ENCODE measurements at regions not wholly inside any gene's neighbourhood (a gene's known extent, or its start where the extent isn't known, plus 50 kb on each side); places are given as distances from the start of the nearest gene placed in this dataset.

DNA sequence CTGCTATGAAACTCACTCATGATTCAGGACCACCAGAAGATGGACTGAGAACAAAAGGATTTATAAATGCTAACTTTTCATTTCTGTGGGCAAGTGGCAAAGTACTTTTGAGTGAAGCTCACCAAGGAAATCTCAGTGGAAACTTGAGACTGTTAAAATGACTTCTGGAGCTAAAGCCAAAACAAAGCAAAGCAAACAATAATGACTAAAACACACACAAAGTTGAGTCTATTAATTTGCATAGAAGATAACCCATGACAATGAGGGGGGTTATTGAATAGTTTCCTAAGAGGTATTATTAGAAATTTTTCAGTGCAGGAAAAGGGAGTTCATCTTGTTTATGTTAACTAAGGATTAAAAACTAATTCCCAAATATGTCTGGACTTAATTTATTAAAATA is 612.8 kb upstream of the FAM174A start:
- H3K9me3 ChIP-seq, result no peaks in the 10 kb centered on the region
- no peak for ATAC-seq
- H3K27me3 ChIP-seq, result no peaks in the 10 kb centered on the region
- no peak overlapping the region for H3K4me3 ChIP-seq
- H3K27ac ChIP-seq, result no peak overlapping the region
- no peaks in the 10 kb centered on the region for H3K36me3 ChIP-seq
- TF ChIP-seq EP300 (IDR thresholded peaks at IDR 0.05) (no peak), POLR2A (IDR thresholded peaks at IDR 0.05) (no peak), POLR2AphosphoS5 (IDR thresholded peaks at IDR 0.05) (no peak)
- TF ChIP-seq, protein P1, sequence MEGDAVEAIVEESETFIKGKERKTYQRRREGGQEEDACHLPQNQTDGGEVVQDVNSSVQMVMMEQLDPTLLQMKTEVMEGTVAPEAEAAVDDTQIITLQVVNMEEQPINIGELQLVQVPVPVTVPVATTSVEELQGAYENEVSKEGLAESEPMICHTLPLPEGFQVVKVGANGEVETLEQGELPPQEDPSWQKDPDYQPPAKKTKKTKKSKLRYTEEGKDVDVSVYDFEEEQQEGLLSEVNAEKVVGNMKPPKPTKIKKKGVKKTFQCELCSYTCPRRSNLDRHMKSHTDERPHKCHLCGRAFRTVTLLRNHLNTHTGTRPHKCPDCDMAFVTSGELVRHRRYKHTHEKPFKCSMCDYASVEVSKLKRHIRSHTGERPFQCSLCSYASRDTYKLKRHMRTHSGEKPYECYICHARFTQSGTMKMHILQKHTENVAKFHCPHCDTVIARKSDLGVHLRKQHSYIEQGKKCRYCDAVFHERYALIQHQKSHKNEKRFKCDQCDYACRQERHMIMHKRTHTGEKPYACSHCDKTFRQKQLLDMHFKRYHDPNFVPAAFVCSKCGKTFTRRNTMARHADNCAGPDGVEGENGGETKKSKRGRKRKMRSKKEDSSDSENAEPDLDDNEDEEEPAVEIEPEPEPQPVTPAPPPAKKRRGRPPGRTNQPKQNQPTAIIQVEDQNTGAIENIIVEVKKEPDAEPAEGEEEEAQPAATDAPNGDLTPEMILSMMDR (IDR thresholded peaks at IDR 0.05), result no peak
- no peaks in the 10 kb centered on the region for H3K4me1 ChIP-seq

DNA sequence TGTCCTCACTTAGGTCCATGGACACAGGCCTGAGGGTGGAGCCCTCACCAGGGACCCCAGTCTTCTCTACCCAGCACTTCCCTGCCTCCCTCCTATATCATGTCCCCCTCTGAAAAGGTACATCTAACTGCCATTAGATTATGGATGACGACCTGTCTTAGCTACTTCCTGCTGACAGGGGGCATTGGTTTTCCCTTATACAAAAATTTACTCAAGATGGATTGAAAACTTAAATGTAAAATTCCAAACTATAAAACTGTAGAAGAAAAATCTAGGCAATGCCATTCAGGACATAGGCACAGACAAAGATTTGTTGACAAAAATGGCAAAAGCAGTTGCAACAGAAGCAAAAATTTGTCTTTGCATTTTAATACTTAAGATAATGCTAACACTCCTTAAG is 623.2 kb upstream of the FAM174A start:
- no peak for ATAC-seq
- Histone ChIP-seq H3K9me3 (no peaks in the 10 kb centered on the region), H3K27me3 (no peaks in the 10 kb centered on the region), H3K4me1 (no peaks in the 10 kb centered on the region), H3K36me3 (no peaks in the 10 kb centered on the region), H3K4me3 (no peak overlapping the region), H3K27ac (no peak overlapping the region)
- no peak for TF ChIP-seq POLR2A (IDR thresholded peaks at IDR 0.05)
- TF ChIP-seq, protein P1 (IDR thresholded peaks at IDR 0.05), result no peak
- no peak for TF ChIP-seq POLR2AphosphoS5 (IDR thresholded peaks at IDR 0.05)
- no peak for TF ChIP-seq EP300 (IDR thresholded peaks at IDR 0.05)
- WGBS, 2 donors (ENCODE audit: low coverage in 1 of 2), result 42% methylated on average over 1 of the region's 1 CpG; no CpG with 5 or more reads in 1 of the 2 donors

DNA sequence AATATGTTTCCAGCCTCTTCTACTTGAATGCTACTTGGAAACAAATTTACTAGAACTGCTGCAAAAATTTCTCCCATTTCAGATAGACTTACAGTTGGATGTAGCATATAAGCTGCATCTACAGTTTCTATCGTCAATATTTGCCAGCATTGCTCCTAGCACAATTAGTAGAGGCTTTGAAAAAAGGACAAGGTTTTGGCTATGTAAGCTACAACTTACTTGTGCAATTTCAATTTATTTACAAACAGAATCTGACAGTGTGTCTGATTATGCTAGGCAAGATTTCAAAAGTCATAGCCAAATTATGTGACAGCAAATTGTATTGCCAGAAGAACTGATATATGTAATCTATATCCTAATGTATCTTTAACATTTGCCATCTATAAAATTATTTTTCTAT is 628.4 kb upstream of the FAM174A start:
- no peak overlapping the region for H3K27ac ChIP-seq
- no peak for ATAC-seq
- no peaks in the 10 kb centered on the region for H3K4me1 ChIP-seq
- H3K4me3 ChIP-seq, result no peak overlapping the region
- no peaks in the 10 kb centered on the region for H3K9me3 ChIP-seq
- TF ChIP-seq, protein P1 (IDR thresholded peaks at IDR 0.05), result no peak
- TF ChIP-seq POLR2A (IDR thresholded peaks at IDR 0.05) (no peak), POLR2AphosphoS5 (IDR thresholded peaks at IDR 0.05) (no peak), EP300 (IDR thresholded peaks at IDR 0.05) (no peak)
- WGBS, 2 donors (ENCODE audit: low coverage in 1 of 2), result 73 to 78% methylated on average over 1 of the region's 1 CpG
- H3K27me3 ChIP-seq, result no peaks in the 10 kb centered on the region
- no peaks in the 10 kb centered on the region for H3K36me3 ChIP-seq

DNA sequence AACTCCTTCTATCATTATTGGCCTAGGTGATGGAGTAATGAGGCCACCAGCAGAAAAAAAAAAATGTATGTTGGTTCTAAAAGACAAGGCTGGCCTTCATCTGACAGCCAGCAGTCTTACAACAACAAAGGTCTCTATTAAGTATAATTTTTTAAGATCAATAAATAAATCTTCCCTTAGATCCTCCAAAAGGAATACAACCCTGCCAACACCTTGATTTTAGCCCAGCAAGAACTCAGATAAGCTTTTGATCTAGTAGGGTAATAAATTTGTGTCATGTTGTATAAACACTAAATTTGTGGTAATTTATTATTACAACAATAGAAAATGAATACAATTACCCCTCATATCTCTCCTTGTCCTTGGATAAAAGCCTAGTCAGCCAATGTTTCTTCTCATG is 633.2 kb upstream of the FAM174A start:
- H3K4me1 ChIP-seq, result no peaks in the 10 kb centered on the region
- TF ChIP-seq POLR2A (IDR thresholded peaks at IDR 0.05), result no peak
- no peak for TF ChIP-seq EP300 (IDR thresholded peaks at IDR 0.05)
- no peak for TF ChIP-seq POLR2AphosphoS5 (IDR thresholded peaks at IDR 0.05)
- TF ChIP-seq, protein P1 (IDR thresholded peaks at IDR 0.05), result no peak
- no peaks in the 10 kb centered on the region for H3K27me3 ChIP-seq
- H3K27ac ChIP-seq, result no peak overlapping the region
- no peak for ATAC-seq
- H3K4me3 ChIP-seq, result no peak overlapping the region
- H3K36me3 ChIP-seq, result no peaks in the 10 kb centered on the region
- H3K9me3 ChIP-seq, result no peaks in the 10 kb centered on the region

DNA sequence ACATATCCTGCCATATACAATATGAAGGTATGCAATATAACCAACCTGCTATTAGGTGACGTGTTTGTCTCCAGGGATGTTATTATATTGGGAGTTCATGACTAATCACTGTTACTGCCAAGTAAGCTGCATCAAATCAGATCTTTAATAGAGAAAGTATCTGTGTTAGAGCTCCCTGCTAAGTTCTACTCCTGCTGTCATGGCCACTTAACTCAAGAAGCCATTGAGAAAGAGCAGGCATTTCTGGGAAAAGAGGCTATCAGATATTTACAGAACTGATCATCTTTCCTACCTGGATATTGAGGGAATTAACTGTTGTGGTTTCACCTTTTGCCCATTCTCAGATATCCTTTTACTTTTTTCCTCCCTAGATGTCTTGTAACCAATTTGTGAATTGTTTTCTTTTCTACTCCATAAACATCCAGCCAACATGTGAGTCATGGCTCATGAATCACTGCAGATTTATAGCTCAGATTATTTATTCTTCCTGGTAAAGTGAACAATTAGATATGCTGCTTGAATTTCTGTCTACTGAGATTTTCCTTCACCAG is 634.8 kb upstream of the FAM174A start:
- ATAC-seq, result no peak
- TF ChIP-seq POLR2A (IDR thresholded peaks at IDR 0.05), result no peak
- TF ChIP-seq, protein P1 (IDR thresholded peaks at IDR 0.05), result no peak
- TF ChIP-seq EP300 (IDR thresholded peaks at IDR 0.05), result no peak
- no peak for TF ChIP-seq POLR2AphosphoS5 (IDR thresholded peaks at IDR 0.05)
- 67 to 76% methylated on average over 1 of the region's 1 CpG for WGBS, 2 donors (ENCODE audit: low coverage in 1 of 2)
- Histone ChIP-seq H3K9me3 (no peaks in the 10 kb centered on the region), H3K27ac (no peak overlapping the region), H3K4me3 (no peak overlapping the region), H3K36me3 (no peaks in the 10 kb centered on the region), H3K4me1 (no peaks in the 10 kb centered on the region), H3K27me3 (no peaks in the 10 kb centered on the region)
